Amygdala (tissue), 56 donors: ENCODE measurements at regions not wholly inside any gene's neighbourhood (a gene's known extent, or its start where the extent isn't known, plus 50 kb on each side); places are given as distances from the start of the nearest gene placed in this dataset.

Experiments
- DNase-seq, 56 donors: peaks; one replicate each; lab custom pipeline; 2025; lab: John Stamatoyannopoulos, UW

GRCh38 chr3:182601597-182601996 lies 191.7 kb upstream of the ATP11B start:
- DNase-seq: no peak

GRCh38 chr3:182603501-182603900 lies 189.8 kb upstream of the ATP11B start:
- no peak for DNase-seq

- DNase-seq: no peak
Measured at GRCh38 chr3:182605882-182606611, 187.3 kb upstream of the ATP11B start.

- DNase-seq: no peak
Measured at GRCh38 chr3:182606905-182607504, 186.3 kb upstream of the ATP11B start.

- DNase-seq: no peak
Measured at GRCh38 chr3:182608832-182609231, 184.5 kb upstream of the ATP11B start.

- peak in 1 of 56 donors; percentile 5 for DNase-seq
Measured at GRCh38 chr3:182609575-182610156, 183.6 kb upstream of the ATP11B start.

- DNase-seq: no peak
Measured at GRCh38 chr3:182612332-182612731, 181.0 kb upstream of the ATP11B start.

GRCh38 chr3:182617500-182617899 lies 175.8 kb upstream of the ATP11B start:
- no peak for DNase-seq

- DNase-seq: peak in 21 of 56 donors; percentile 0 to 67 (median 5)
Measured at GRCh38 chr3:182618085-182618732, 175.1 kb upstream of the ATP11B start.

GRCh38 chr3:182618981-182619591 lies 174.2 kb upstream of the ATP11B start:
- no peak for DNase-seq

GRCh38 chr3:182620723-182621434 lies 172.4 kb upstream of the ATP11B start:
- no peak for DNase-seq

GRCh38 chr3:182621435-182622240 lies 171.7 kb upstream of the ATP11B start:
- peak in 3 of 56 donors; percentile 0 to 19 (median 8) for DNase-seq

GRCh38 chr3:182622241-182622545 lies 171.1 kb upstream of the ATP11B start:
- no peak for DNase-seq

- no peak for DNase-seq
Measured at GRCh38 chr3:182626484-182627467, 166.5 kb upstream of the ATP11B start.

GRCh38 chr3:182628531-182628930 lies 164.8 kb upstream of the ATP11B start:
- DNase-seq: no peak

GRCh38 chr3:182629521-182629920 lies 163.8 kb upstream of the ATP11B start:
- DNase-seq: no peak

- no peak for DNase-seq
Measured at GRCh38 chr3:182631183-182632076, 161.9 kb upstream of the ATP11B start.

GRCh38 chr3:182632077-182632393 lies 161.3 kb upstream of the ATP11B start:
- no peak for DNase-seq
